ENCODE measurements at regions not wholly inside any gene's neighbourhood (a gene's known extent, or its start where the extent isn't known, plus 50 kb on each side); places are given as distances from the start of the nearest gene placed in this dataset.

DNA sequence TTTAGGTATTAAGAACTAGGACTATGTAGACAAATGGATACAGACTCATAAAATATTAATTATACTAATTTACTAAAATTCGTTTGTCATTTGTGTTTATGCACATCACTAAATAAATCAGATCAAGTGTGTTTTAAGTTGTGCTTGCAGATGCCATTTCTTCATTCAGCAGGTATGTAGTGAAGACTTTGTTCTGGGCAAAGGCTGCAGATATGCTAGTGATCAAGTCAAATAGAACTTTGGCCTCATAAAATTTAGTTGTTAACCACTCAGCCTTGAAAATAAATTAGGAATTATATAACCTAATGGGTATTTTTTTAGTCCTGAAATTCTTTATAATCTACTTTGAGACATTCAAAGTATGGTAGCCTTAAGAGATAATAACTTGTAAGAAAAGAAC lies 80.4 kb upstream of the TRPC4 start:
- H3K4me3 ChIP-seq (ENCODE audit: insufficient read depth, low read depth, low read length): no peak overlapping the region
- no peaks in the 10 kb centered on the region for H3K36me3 ChIP-seq (replicated peaks; ENCODE audit: control insufficient read depth, insufficient read depth, low read length)
- H3K27me3 ChIP-seq (ENCODE audit: control insufficient read depth, insufficient read depth, low read length): no peaks in the 10 kb centered on the region
- DNase-seq: no peak

DNA sequence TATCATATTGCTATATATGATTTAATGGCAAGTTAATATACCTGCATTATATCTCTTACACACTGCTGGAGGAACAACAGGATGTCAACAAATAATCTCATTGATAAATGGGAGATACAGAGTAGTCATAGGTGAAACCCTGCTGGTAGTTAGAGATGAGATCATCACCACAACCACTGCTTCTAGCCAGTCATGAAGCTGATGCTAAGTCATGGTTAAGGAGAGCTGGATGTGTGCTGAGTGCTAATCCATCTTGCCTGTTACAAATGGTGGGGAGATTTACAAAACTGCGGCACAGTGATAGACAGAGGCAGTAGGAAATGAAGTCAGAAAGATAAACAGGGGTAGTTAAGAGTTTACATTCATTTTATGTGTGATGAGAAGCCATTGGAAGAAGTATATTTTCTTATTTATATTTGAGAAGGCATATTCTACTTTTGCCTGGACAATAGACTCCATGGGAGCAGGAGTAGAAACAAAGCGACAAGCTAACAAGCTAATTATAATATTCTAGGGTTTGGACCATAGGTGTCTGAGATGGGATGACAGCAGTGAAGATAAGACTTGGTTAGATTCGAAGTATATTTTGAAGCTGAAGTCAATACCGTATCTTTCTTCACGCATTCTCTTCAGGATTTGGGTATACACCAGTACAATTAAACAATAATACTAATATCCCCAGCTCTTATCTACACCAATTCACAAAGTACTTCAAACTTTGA lies 78.0 kb upstream of the TRPC4 start:
- no peaks in the 10 kb centered on the region for H3K36me3 ChIP-seq (replicated peaks; ENCODE audit: control insufficient read depth, insufficient read depth, low read length)
- no peak for DNase-seq
- H3K27me3 ChIP-seq (ENCODE audit: control insufficient read depth, insufficient read depth, low read length): no peaks in the 10 kb centered on the region
- no peak overlapping the region for H3K4me3 ChIP-seq (ENCODE audit: insufficient read depth, low read depth, low read length)

DNA sequence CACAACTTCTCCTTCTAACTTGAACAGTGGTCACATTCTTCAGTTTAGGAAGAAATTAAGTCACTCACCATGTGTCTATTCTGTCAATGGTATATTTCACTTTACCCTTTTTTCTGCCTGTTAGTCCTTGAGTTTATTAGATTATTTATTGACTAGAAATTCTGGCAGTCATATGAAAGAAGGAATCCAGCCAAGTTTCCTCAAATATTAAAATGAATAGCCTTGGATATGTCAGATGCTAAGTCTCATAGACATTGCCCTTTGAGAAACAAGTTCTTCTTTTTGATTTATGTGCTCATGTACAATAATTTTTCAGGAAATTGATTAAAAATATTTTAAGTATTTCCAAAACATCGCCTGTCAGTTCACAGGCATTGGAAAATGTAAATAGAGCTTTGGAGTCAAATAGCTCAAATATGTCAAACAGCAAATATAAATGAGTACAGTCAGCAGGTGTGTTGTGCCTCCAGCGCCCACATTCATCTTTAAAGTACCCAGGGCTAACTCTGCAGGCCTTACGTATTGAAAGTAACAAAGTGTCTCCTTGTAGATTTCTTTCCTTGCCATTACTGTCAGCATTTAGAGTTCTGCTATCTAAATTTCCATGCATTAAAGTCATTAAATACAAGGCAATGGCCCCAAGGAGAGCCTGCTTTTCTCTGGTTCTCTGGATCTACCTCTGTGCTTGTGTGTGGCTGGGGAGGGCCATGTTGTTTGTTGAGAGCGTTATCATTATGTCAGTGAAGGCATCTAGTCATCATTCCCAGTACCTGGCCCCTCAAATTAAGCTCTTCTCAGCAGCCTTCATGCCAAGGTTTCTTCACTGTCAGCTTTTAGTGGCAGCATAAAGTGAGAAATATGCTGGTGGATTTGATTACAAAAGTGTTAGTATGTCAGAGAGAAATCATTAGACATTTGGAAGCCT lies 76.3 kb upstream of the TRPC4 start:
- Histone ChIP-seq H3K36me3 (replicated peaks; ENCODE audit: control insufficient read depth, insufficient read depth, low read length) (no peaks in the 10 kb centered on the region), H3K27me3 (ENCODE audit: control insufficient read depth, insufficient read depth, low read length) (no peaks in the 10 kb centered on the region), H3K4me3 (ENCODE audit: insufficient read depth, low read depth, low read length) (no peak overlapping the region)
- DNase-seq: no peak

DNA sequence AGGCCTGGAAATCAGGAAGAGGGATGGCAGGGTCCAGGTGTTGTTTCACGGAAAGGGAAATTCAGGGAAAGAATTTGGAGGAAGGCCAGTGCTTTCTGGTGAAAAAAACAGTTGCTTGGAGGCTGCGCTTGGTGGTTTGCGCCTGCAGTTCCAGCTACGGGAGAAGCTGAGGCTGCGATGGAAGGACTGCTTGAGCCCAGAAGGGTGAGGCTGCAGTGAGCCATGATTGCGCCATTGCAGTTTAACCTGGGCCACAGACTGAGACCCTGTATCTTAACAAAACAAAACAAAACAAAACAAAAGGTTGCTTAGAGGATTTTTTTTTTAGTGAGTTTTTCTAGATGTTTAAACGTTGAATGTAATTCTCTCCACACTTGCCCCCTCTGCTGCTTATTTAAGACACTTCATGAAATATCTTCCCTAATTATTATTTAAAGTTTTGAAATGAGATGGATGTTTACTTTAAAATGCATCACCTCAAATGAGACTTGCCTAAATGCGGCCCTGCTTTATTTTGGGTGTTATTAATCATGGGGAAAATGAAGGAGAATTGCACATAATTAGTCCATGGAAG lies 75.4 kb upstream of the TRPC4 start:
- Histone ChIP-seq H3K27me3 (ENCODE audit: control insufficient read depth, insufficient read depth, low read length) (no peaks in the 10 kb centered on the region), H3K4me3 (ENCODE audit: insufficient read depth, low read depth, low read length) (no peak overlapping the region), H3K36me3 (replicated peaks; ENCODE audit: control insufficient read depth, insufficient read depth, low read length) (no peaks in the 10 kb centered on the region)
- DNase-seq: no peak

DNA sequence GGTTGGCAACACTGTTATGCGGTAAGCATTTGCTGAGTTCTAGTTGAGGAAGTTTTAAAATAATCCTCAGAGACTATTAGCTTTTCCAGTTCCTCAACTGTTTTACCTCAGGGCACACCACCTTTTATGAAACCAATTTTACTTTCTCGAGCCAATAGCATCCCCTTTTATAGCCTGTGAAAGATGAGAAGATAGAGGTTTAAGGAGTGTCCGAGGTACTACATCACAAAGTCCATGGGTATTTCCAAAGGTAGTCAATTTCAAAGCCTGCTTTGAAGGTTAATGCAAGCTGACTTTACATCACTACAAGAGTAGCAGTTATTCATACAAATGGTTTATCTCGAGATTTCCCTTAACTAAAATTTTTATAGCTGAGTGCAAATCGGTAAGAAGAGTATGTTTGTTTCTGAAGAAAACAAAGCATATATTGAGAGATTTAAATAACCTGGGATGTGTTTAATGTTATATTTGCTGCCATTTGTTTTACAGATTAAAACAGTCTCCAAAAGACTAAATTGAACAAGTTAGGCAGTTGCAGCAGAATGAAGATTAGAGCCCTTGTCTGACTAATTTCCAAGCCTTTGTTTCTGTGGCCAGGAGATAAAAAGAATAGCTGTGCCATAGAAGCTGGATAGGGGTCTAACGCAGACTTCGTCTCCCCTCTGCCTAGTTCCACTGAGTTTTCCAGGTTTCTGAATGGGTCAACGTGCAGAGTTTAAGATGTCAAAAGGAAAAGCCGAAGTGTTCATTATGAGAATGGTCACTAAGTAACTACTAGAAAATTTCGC lies 74.7 kb upstream of the TRPC4 start:
- no peak overlapping the region for H3K4me3 ChIP-seq (ENCODE audit: insufficient read depth, low read depth, low read length)
- DNase-seq: no peak
- no peaks in the 10 kb centered on the region for H3K27me3 ChIP-seq (ENCODE audit: control insufficient read depth, insufficient read depth, low read length)
- H3K36me3 ChIP-seq (replicated peaks; ENCODE audit: control insufficient read depth, insufficient read depth, low read length): no peaks in the 10 kb centered on the region

DNA sequence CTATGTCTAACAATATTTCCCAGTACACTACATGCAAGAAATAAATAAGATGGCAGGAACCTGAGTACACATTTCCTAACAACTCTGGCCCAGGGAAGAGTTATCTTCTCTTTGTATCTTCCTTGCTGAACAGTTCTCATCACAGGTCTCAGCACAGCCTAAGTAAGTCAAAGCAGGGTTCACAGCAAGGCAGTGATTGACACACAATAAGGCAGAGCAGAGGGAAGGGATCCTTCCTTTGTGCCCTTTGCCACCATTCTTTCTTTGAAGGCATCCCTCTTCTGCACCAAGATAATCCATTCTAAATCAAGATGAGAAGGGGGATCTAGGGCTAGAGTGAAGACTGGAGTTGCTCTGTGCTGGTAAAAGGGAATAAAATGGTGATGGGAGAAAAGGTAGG lies 73.4 kb upstream of the TRPC4 start:
- no peaks in the 10 kb centered on the region for H3K36me3 ChIP-seq (replicated peaks; ENCODE audit: control insufficient read depth, insufficient read depth, low read length)
- H3K27me3 ChIP-seq (ENCODE audit: control insufficient read depth, insufficient read depth, low read length): no peaks in the 10 kb centered on the region
- H3K4me3 ChIP-seq (ENCODE audit: insufficient read depth, low read depth, low read length): no peak overlapping the region
- DNase-seq: no peak

DNA sequence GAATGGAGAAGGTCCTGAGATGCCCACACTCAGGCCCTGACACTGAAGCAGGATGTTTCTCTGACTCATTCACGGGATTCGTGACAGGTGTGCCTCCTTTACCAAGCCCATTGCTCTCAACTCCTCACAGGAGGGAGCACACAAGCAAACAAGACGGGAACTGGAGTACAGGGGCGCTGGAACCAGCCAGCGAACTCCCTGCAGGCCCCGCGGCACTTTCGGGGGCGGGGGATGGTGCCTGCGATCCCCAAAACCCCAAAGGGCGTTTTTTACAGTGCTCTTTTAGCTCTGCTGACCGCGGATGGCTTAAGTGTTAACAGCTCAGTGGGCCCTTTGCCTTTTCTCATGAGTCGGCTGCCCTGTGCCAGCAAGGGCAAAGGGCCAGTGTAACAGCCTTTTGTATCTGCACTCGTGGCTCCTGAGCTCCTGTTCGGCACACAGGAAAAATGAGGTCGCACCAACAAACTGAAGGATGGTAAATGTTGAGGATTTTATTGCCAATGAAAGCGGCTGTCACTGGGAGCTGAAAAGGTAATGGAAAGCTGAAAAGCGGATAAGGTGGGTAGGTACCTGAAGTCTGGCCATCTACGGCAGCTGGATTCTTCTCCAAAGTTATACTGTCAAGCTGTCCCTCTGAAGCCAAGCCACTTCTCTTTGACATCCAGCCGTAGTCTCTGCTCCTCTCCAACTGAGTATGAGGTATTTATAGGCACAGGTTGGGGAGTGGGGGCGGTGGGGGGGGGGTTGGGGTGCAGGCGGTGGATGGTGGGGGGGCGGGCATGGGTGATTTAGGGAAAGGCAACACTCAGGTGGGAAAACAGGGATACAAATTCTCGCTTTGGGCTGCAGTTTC lies 65.0 kb upstream of the TRPC4 start:
- H3K36me3 ChIP-seq (replicated peaks; ENCODE audit: control insufficient read depth, insufficient read depth, low read length): no peaks in the 10 kb centered on the region
- H3K4me3 ChIP-seq (ENCODE audit: insufficient read depth, low read depth, low read length): peak overlapping the region; percentile 10; the same call in 1 of the 2 replicates
- H3K27me3 ChIP-seq (ENCODE audit: control insufficient read depth, insufficient read depth, low read length): no peaks in the 10 kb centered on the region
- DNase-seq: peak; percentile 30

DNA sequence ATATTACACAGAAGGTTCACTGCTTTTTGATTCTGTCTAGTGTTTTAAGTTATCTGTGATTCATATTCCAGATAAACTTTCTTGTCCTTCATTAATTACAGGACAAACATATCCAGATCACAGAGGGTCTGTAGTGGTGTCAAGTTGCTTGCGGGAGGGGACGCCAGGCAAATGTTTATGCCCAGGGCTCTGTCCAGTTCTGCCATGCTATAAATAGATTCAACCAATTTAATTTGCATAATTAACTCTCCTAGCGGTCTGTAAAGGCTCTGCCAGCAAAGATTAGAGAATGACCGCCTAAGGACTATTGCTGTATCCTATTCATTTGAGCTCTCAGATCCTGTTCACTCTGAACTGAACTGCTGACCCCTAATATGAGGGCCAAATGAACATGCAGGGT lies 59.7 kb upstream of the TRPC4 start:
- Histone ChIP-seq H3K27me3 (ENCODE audit: control insufficient read depth, insufficient read depth, low read length) (no peaks in the 10 kb centered on the region), H3K36me3 (replicated peaks; ENCODE audit: control insufficient read depth, insufficient read depth, low read length) (no peaks in the 10 kb centered on the region), H3K4me3 (ENCODE audit: insufficient read depth, low read depth, low read length) (no peak overlapping the region)
- no peak for DNase-seq

DNA sequence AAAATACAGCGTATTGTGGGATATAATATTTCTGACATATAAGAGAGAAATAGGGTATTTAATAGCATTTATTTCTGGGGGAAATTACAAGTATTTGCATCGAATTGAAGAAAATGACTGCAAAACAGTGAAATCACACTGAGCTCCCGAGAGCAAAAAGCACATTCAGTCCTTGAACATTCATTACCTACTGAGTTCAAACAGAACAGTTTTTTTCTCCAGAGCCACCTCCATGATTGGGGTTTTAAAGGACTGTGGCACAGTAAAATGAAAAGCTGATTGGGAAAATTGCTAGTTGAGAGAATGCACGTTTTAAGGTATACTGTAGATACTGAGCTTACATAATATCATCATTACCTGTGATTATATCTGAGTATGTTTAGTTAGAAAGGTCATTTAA lies 58.0 kb upstream of the TRPC4 start:
- no peak for DNase-seq
- no peak overlapping the region for H3K4me3 ChIP-seq (ENCODE audit: insufficient read depth, low read depth, low read length)
- H3K36me3 ChIP-seq (replicated peaks; ENCODE audit: control insufficient read depth, insufficient read depth, low read length): no peaks in the 10 kb centered on the region
- no peaks in the 10 kb centered on the region for H3K27me3 ChIP-seq (ENCODE audit: control insufficient read depth, insufficient read depth, low read length)

DNA sequence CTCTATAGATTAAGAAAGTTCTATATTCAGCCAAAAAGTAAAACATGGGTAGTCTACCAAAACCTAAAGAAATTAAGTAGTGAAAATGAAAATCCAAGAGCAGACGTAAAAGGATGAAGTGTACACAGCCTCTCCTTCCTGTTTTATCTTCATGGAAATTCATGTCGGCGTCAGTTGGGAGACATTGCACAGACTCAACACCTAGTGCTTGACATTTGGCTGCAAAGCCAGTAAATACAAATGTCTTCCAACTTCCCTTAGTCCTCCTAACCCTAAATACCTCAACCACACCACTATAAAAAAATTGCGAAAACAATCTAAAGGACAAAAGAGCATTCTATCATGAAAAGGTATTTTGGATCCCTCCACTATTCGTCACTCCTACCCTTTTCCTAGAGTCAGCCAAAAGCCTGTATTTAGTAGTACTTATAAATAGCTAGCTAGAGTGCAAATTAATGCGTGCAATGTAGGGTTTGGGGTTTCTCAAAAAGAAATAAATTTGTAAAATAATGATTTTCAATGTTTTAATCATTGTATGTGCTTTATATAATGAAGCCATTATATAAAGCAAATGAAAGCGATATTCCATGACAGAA lies 56.4 kb upstream of the TRPC4 start:
- no peak for DNase-seq
- H3K36me3 ChIP-seq (replicated peaks; ENCODE audit: control insufficient read depth, insufficient read depth, low read length): no peaks in the 10 kb centered on the region
- H3K27me3 ChIP-seq (ENCODE audit: control insufficient read depth, insufficient read depth, low read length): no peaks in the 10 kb centered on the region
- H3K4me3 ChIP-seq (ENCODE audit: insufficient read depth, low read depth, low read length): no peak overlapping the region

DNA sequence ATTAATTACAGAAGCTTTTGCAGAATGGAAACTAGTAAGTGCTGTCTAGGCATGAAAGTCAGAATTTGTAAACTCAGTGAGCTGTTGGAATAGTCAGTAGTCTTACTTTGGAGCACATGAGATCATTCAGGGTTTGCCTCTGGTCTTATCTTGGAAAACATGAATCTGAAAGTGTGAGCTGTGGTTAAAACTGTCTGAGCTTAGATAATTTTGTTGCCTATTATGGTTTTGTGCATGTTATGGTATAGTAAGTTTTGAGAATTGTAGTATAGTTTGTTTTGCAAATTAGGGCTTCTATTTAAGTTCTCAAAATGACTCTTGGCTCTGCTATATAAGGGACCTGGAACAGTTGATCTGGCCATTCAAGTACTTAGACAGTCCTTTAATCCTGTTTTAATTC lies 53.7 kb upstream of the TRPC4 start:
- Histone ChIP-seq H3K36me3 (replicated peaks; ENCODE audit: control insufficient read depth, insufficient read depth, low read length) (no peaks in the 10 kb centered on the region), H3K4me3 (ENCODE audit: insufficient read depth, low read depth, low read length) (no peak overlapping the region), H3K27me3 (ENCODE audit: control insufficient read depth, insufficient read depth, low read length) (no peaks in the 10 kb centered on the region)
- DNase-seq: no peak

DNA sequence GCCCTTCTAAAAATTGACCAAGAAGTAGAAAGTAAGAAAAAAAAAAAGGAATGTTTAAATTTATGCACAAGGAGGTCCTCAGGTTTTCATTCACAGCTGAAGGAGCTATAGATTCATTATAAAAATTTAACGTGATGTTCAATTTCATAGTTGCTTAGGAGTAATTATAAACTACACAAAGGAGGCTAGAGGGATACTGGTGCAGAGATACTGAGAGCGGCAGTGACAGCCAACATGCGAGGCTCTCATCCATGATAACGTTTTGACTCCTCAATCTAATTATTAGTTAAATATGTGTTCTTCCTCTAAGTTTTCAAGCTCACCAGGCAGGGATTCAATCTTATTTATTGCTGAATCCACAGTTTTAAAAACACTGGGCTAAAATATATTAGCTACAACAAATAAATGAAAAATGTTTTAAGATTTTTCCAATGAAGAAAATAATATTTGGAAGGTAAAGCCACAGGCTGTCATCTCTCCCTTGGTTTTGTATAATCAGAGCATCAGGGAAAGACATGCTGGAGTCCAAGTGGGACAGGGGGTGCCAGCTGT lies 49.8 kb upstream of the TRPC4 start:
- no peaks in the 10 kb centered on the region for H3K36me3 ChIP-seq (replicated peaks; ENCODE audit: control insufficient read depth, insufficient read depth, low read length)
- H3K27me3 ChIP-seq (ENCODE audit: control insufficient read depth, insufficient read depth, low read length): no peaks in the 10 kb centered on the region
- H3K4me3 ChIP-seq (ENCODE audit: insufficient read depth, low read depth, low read length): no peak overlapping the region
- DNase-seq: no peak

Data from H7 (cell line).